Lower lobe of right lung (tissue), 2 donors: ENCODE measurements at regions not wholly inside any gene's neighbourhood (a gene's known extent, or its start where the extent isn't known, plus 50 kb on each side); places are given as distances from the start of the nearest gene placed in this dataset.

Experiments used
- ATAC-seq, 2 donors: fragments of 200-7000 bp; cut with Tn5 transposase; one replicate each; pipeline ENCODE4 v1.9.1; 2020 to 2022; ENCODE audit warnings: mild to moderate bottlenecking in 2 of 2, moderate library complexity in 2 of 2
- DNase-seq: peaks from one replicate; pipeline ENCODE4 v3.0.0-alpha.2; 2020
- H3K27ac ChIP-seq: fragments of 200-600 bp; one replicate; pipeline ENCODE4 v1.8.0; 2022
- H3K27me3 ChIP-seq: fragments of 200-600 bp; one replicate; pipeline ENCODE4 v1.8.0; 2022; ENCODE audit warnings: low read depth
- H3K36me3 ChIP-seq: fragments of 200-600 bp; one replicate; pipeline ENCODE4 v1.8.0; 2022; ENCODE audit warnings: mild to moderate bottlenecking
- H3K4me1 ChIP-seq: fragments of 200-600 bp; one replicate; pipeline ENCODE4 v1.8.0; 2022
- H3K4me3 ChIP-seq: fragments of 200-600 bp; one replicate; pipeline ENCODE4 v1.8.0; 2022; ENCODE audit warnings: mild to moderate bottlenecking
- H3K9me3 ChIP-seq: fragments of 200-600 bp; one replicate; pipeline ENCODE4 v1.8.0; 2022
- intact Hi-C: fragments of 100-400 bp; cut with DNase I; formaldehyde crosslinking; loops from one replicate; pipeline ENCODE4 v1.11.0; 2022
- TF ChIP-seq, protein P1 (sequence below): fragments of 200-600 bp; IDR thresholded peaks from one replicate; pipeline ENCODE4 v1.8.0; 2022; ENCODE audit warnings: antibody characterized with exemption, mild to moderate bottlenecking
- donor health status: DM: no; HTN: yes; CAD: no; lungs with severe emphysema.

DNA sequence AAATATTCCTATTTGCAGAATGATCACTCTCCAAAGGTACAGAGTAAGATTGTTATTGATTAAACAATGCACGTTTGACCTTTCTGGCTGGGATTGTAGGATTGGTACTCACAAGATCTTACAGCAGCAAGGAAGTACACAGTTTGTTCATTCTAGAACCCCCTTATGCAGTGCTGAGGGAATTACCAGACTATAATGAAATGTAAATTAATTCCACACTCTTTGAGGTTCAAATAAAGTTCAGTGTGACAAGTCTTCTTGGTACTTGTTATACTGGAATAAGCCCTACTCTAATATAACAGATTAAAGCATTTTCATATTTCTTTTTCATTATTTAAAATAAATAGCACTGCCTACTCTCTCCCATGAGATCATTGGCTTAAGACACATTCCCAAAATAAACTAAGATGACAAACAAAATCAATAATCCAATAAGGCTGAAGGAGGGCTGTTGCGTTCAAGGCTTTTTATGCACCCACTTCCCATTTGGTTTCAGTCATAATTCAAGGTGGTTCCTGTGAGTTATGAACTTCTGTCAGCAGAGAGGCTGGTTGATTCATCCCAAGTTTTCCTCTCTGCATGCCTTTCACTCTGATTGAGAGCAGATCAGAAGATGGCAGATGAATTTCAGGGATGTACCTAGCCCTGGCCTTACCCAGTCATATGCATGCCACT is 881.5 kb downstream of the C6orf118 start:
- Histone ChIP-seq H3K36me3 (no peaks in the 10 kb centered on the region), H3K4me3 (no peak overlapping the region), H3K27ac (no peak overlapping the region), H3K4me1 (no peaks in the 10 kb centered on the region), H3K27me3 (no peaks in the 10 kb centered on the region), H3K9me3 (peaks cover under 1% of the 10 kb centered on the region)
- no peak for DNase-seq
- intact Hi-C loops, result no loop called here
- no peak for ATAC-seq
- TF ChIP-seq, protein P1, sequence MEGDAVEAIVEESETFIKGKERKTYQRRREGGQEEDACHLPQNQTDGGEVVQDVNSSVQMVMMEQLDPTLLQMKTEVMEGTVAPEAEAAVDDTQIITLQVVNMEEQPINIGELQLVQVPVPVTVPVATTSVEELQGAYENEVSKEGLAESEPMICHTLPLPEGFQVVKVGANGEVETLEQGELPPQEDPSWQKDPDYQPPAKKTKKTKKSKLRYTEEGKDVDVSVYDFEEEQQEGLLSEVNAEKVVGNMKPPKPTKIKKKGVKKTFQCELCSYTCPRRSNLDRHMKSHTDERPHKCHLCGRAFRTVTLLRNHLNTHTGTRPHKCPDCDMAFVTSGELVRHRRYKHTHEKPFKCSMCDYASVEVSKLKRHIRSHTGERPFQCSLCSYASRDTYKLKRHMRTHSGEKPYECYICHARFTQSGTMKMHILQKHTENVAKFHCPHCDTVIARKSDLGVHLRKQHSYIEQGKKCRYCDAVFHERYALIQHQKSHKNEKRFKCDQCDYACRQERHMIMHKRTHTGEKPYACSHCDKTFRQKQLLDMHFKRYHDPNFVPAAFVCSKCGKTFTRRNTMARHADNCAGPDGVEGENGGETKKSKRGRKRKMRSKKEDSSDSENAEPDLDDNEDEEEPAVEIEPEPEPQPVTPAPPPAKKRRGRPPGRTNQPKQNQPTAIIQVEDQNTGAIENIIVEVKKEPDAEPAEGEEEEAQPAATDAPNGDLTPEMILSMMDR, result no peak

DNA sequence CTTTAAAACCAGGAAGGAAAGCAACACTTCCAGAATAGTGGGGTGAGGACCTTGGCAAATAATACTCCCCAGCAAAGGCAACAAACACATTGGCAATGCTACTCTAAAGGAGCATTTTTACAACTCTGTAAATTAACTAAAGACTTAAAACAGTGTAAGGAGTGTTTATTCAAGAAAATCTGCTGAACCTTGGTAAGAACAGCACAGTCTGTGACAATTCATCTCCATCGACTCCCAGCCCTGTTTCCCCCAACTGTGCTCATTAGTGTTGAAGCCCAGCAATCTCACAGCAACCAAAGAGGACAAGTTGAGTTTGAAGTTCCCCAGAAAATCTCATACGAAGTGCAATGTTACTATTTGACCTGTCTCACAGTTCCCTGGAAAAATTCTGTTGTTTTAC is 884.9 kb downstream of the C6orf118 start:
- Histone ChIP-seq H3K27ac (no peak overlapping the region), H3K4me3 (no peak overlapping the region), H3K36me3 (no peaks in the 10 kb centered on the region), H3K9me3 (peaks cover 6% of the 10 kb centered on the region), H3K4me1 (no peaks in the 10 kb centered on the region), H3K27me3 (no peaks in the 10 kb centered on the region)
- ATAC-seq, result no peak
- TF ChIP-seq, protein P1, result no peak
- intact Hi-C loops, result no loop called here
- DNase-seq, result no peak

DNA sequence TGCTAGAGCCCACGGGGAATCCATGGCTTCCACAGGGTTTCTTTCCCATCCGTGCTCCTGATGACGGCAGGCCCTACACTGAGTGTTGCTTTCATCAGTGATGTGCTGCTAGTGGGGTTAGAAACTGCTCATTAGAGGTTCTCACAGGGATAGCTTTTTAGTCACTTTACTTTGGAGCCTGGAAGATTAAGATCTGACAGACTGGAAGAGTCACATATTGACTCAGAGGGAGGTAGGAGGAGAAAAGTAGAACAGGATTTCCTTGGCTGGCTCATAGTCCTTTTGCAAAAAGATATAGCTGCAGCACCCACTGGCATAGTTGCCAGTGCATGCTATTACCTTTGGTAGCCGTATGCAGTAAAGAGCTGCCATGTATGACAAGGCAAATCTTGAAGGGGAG is 890.3 kb downstream of the C6orf118 start:
- H3K27me3 ChIP-seq, result no peaks in the 10 kb centered on the region
- intact Hi-C loops, result no loop called here
- no peak overlapping the region for H3K27ac ChIP-seq
- TF ChIP-seq, protein P1, result no peak
- H3K36me3 ChIP-seq, result no peaks in the 10 kb centered on the region
- peaks cover 6% of the 10 kb centered on the region for H3K9me3 ChIP-seq
- no peak for DNase-seq
- no peak for ATAC-seq
- H3K4me3 ChIP-seq, result no peak overlapping the region
- H3K4me1 ChIP-seq, result no peaks in the 10 kb centered on the region

DNA sequence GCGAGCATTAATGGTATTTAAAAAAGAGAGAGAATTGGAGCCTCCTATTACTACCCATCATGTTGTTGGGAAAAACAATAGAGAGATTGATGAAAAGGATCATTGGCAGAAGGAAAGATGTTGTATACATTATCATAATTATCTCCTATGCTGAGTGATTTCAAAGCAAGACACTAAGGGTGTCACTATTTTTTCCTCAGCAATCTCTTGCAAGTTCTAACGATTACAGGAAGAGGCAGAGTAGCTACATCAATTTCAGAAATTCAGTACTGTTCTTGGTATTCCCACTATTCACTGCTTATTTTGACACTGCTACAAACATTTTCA is 891.2 kb downstream of the C6orf118 start:
- Histone ChIP-seq H3K27ac (no peak overlapping the region), H3K4me1 (no peaks in the 10 kb centered on the region), H3K9me3 (peaks cover 6% of the 10 kb centered on the region), H3K27me3 (no peaks in the 10 kb centered on the region), H3K36me3 (no peaks in the 10 kb centered on the region), H3K4me3 (no peak overlapping the region)
- ATAC-seq (no peak), DNase-seq (no peak)
- TF ChIP-seq, protein P1, result no peak
- intact Hi-C loops, result no loop called here

DNA sequence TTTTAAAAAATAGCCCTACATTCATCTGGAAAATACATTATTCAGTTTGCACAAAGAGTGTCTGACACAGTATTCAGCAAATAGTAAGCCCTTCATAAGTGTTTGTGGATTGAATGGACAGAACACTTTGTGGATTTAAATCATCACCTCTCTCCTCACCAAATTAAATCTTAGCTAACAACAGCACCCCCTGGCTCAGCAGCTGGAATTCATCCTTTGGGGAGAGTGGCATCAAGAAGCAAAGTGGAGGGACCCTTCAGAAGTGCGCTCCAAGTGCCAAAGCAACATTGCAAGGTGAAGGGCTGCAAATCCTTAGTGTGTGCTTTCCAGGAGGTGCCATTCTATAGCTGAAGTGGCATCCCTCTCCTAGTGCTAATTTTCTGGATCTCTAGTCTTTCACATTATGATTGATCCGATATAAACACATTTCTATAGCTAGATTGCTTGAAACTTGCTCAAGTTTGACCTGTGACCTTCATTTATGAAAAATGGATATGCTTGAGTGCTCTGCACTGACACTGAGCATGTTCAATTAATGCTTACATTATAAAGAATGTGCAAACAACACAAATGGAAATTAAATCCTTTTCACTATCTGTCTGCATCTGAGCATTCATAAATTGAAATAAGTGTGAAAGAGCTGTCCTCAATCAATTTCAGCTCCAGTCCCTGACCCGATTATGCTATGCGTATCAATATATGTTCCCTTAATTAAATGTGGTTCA is 891.7 kb downstream of the C6orf118 start:
- no peak for DNase-seq
- H3K36me3 ChIP-seq, result no peaks in the 10 kb centered on the region
- TF ChIP-seq, protein P1, result no peak
- peaks cover 4% of the 10 kb centered on the region for H3K9me3 ChIP-seq
- no peaks in the 10 kb centered on the region for H3K27me3 ChIP-seq
- H3K4me1 ChIP-seq, result no peaks in the 10 kb centered on the region
- no peak overlapping the region for H3K4me3 ChIP-seq
- no peak for ATAC-seq
- no peak overlapping the region for H3K27ac ChIP-seq
- intact Hi-C loops, result no loop called here
